Loucy (cell line): ENCODE measurements at regions not wholly inside any gene's neighbourhood (a gene's known extent, or its start where the extent isn't known, plus 50 kb on each side); places are given as distances from the start of the nearest gene placed in this dataset.

Source experiments
- H2AFZ ChIP-seq: fragments of 200-600 bp; sonication (generic); 2 replicates; pipeline ENCODE4 v1.6.0; 2016; ENCODE audit warnings: antibody characterized with exemption, mild to moderate bottlenecking, low read length, moderate library complexity
- H3F3A ChIP-seq: fragments of 200-600 bp; 2 replicates; pipeline ENCODE4 v1.6.0; 2016; ENCODE audit warnings: antibody characterized with exemption, low read depth, mild to moderate bottlenecking
- H3K27me3 ChIP-seq: fragments of 200-600 bp; sonication (generic); 2 replicates; pipeline ENCODE4 v1.6.1; 2014; ENCODE audit warnings: low read length, mild to moderate bottlenecking; ENCODE audit not compliant: insufficient read depth, poor library complexity, severe bottlenecking
- H3K36me3 ChIP-seq: fragments of 200-600 bp; sonication (generic); 2 replicates; pipeline ENCODE4 v1.6.1; 2016; ENCODE audit warnings: low read length; ENCODE audit not compliant: insufficient read depth
- H3K4me1 ChIP-seq: fragments of 200-600 bp; sonication (generic); 2 replicates; pipeline ENCODE4 v1.5.1; 2014; ENCODE audit warnings: low read length, mild to moderate bottlenecking; ENCODE audit not compliant: insufficient read depth, poor library complexity, severe bottlenecking
- H3K4me2 ChIP-seq: fragments of 200-600 bp; sonication (generic); 2 replicates; pipeline ENCODE4 v1.6.0; 2014; ENCODE audit warnings: antibody characterized with exemption, low read length, low read depth, mild to moderate bottlenecking; ENCODE audit not compliant: poor library complexity, severe bottlenecking
- H3K4me3 ChIP-seq: fragments of 200-600 bp; sonication (generic); 2 replicates; pipeline ENCODE4 v1.5.1; 2014; ENCODE audit warnings: low read length, mild to moderate bottlenecking, mixed read lengths; ENCODE audit not compliant: poor library complexity, severe bottlenecking
- H3K79me2 ChIP-seq: fragments of 200-600 bp; sonication (generic); 2 replicates; pipeline ENCODE4 v1.6.1; 2014; ENCODE audit warnings: low read length; ENCODE audit not compliant: insufficient read depth
- H3K9ac ChIP-seq: fragments of 200-600 bp; sonication (generic); 2 replicates; pipeline ENCODE4 v1.6.0; 2014; ENCODE audit warnings: mild to moderate bottlenecking, low read depth, low read length, moderate library complexity; ENCODE audit not compliant: poor library complexity, severe bottlenecking
- H3K9me2 ChIP-seq: fragments of 200-600 bp; sonication (generic); replicated peaks from 2 replicates; pipeline ENCODE4 v1.6.1; 2016; ENCODE audit warnings: low read depth, low read length, mixed read lengths
- H3K9me3 ChIP-seq: fragments of 200-600 bp; sonication (generic); 2 replicates; pipeline ENCODE4 v1.6.1; 2014; ENCODE audit warnings: mild to moderate bottlenecking, antibody characterized with exemption, low read length, low read depth; ENCODE audit not compliant: insufficient read depth
- H4K20me1 ChIP-seq: fragments of 200-600 bp; sonication (generic); 2 replicates; pipeline ENCODE4 v1.6.0; 2014; ENCODE audit warnings: antibody characterized with exemption, low read length, mild to moderate bottlenecking; ENCODE audit not compliant: insufficient read depth, poor library complexity, severe bottlenecking
- CTCF ChIP-seq: fragments of 200-600 bp; sonication (generic); conservative IDR thresholded peaks from 2 replicates; pipeline ENCODE4 v1.5.1; 2014; ENCODE audit warnings: mild to moderate bottlenecking, antibody characterized with exemption, low read length
- EZH2phosphoT487 ChIP-seq: fragments of 200-600 bp; IDR thresholded peaks from 2 replicates; pipeline ENCODE4 v1.6.1; 2018; ENCODE audit warnings: antibody characterized with exemption, mild to moderate bottlenecking, moderate library complexity, borderline replicate concordance

GRCh38 chr4:110801591-110801990 is 178.7 kb upstream of the PITX2 start:
- no peak overlapping the region for H3K9ac ChIP-seq
- no peaks in the 10 kb centered on the region for H4K20me1 ChIP-seq
- H3K4me2 ChIP-seq, result no peak overlapping the region
- no peaks in the 10 kb centered on the region for H3K79me2 ChIP-seq
- no peaks in the 10 kb centered on the region for H3K4me1 ChIP-seq
- no peaks in the 10 kb centered on the region for H3K27me3 ChIP-seq
- no peaks in the 10 kb centered on the region for H3K36me3 ChIP-seq
- H3K9me2 ChIP-seq, result no peaks in the 10 kb centered on the region
- no peaks in the 10 kb centered on the region for H3F3A ChIP-seq
- no peak overlapping the region for H3K4me3 ChIP-seq
- H3K9me3 ChIP-seq, result no peaks in the 10 kb centered on the region
- no peak overlapping the region for H2AFZ ChIP-seq
- TF ChIP-seq EZH2phosphoT487, result no peak
- TF ChIP-seq CTCF, result no peak

- no peak overlapping the region for H3K4me2 ChIP-seq
These were observed 185.5 kb upstream of the PITX2 start for GRCh38 chr4:110808351-110808878.

GRCh38 chr4:110815950-110816349 is 193.1 kb upstream of the PITX2 start:
- TF ChIP-seq EZH2phosphoT487 (no peak), CTCF (no peak)
- Histone ChIP-seq H3K36me3 (no peaks in the 10 kb centered on the region), H3F3A (no peaks in the 10 kb centered on the region)

More at GRCh38 chr4:110808351-110808878, 185.5 kb upstream of the PITX2 start:
- H3K4me3 ChIP-seq, result no peak overlapping the region
- peaks cover 3% of the 10 kb centered on the region; the same call in 1 of the 2 replicates for H3K9me3 ChIP-seq
- no peaks in the 10 kb centered on the region for H3K79me2 ChIP-seq
- no peaks in the 10 kb centered on the region for H3F3A ChIP-seq
- no peaks in the 10 kb centered on the region for H4K20me1 ChIP-seq
- H3K9me2 ChIP-seq, result no peaks in the 10 kb centered on the region
- H2AFZ ChIP-seq, result no peak overlapping the region
- H3K27me3 ChIP-seq, result no peaks in the 10 kb centered on the region
- no peak overlapping the region for H3K9ac ChIP-seq
- H3K36me3 ChIP-seq, result no peaks in the 10 kb centered on the region
- H3K4me1 ChIP-seq, result no peaks in the 10 kb centered on the region
- TF ChIP-seq EZH2phosphoT487, result no peak
- TF ChIP-seq CTCF, result no peak

More at GRCh38 chr4:110815950-110816349, 193.1 kb upstream of the PITX2 start:
- H3K4me2 ChIP-seq, result no peak overlapping the region
- no peaks in the 10 kb centered on the region for H3K9me3 ChIP-seq
- H3K4me1 ChIP-seq, result peaks cover 6% of the 10 kb centered on the region
- no peak overlapping the region for H2AFZ ChIP-seq
- H4K20me1 ChIP-seq, result no peaks in the 10 kb centered on the region
- H3K9ac ChIP-seq, result no peak overlapping the region
- no peaks in the 10 kb centered on the region for H3K27me3 ChIP-seq
- no peak overlapping the region for H3K4me3 ChIP-seq
- H3K79me2 ChIP-seq, result no peaks in the 10 kb centered on the region
- no peaks in the 10 kb centered on the region for H3K9me2 ChIP-seq
